ENCODE measurements at regions not wholly inside any gene's neighbourhood (a gene's known extent, or its start where the extent isn't known, plus 50 kb on each side); places are given as distances from the start of the nearest gene placed in this dataset.

DNA sequence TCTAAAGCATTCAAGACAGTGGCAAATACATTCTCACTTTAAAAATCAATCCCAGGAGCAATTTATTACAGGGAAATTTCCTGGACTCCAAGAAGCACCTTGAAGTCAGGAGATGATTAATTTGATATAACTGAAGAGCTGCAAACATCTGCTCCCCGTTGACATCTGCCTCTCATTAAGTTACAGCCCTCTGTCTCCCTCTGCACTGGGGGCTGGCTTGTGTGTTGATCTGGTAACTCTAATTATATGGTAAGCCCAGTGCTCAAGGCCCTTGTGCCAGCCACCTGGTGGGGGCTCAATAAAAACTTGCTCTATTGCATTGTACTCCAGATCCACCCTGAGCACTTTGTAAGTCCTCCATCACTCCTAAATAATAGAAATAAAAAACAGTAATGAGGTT lies 131.1 kb upstream of the ZNF462 start:
- Histone ChIP-seq H3K4me1 (peaks cover 15% of the 10 kb centered on the region), H3K27me3 (ENCODE audit: insufficient read depth in 3 of 3, low read length in 2 of 3) (no peaks in the 10 kb centered on the region), H3K27ac (peak overlapping the region; percentile 10), H3K36me3 (ENCODE audit: insufficient read depth in 1 of 2, low read depth in 1 of 2) (no peaks in the 10 kb centered on the region), H3K9me3 (no peaks in the 10 kb centered on the region), H3K4me3 (no peak overlapping the region)
- intact Hi-C loops (cut with DNase I), result loop anchor here in 1 of 2 donors (10.0 kb wide), 1 partner anchor 63 kb away; no protein-coding TSS in a partner anchor
- no peak for ATAC-seq
- WGBS, 3 donors, result 0 to 18% (median 8%) methylated on average over 1 of the region's 1 CpG
- TF ChIP-seq, protein P1, sequence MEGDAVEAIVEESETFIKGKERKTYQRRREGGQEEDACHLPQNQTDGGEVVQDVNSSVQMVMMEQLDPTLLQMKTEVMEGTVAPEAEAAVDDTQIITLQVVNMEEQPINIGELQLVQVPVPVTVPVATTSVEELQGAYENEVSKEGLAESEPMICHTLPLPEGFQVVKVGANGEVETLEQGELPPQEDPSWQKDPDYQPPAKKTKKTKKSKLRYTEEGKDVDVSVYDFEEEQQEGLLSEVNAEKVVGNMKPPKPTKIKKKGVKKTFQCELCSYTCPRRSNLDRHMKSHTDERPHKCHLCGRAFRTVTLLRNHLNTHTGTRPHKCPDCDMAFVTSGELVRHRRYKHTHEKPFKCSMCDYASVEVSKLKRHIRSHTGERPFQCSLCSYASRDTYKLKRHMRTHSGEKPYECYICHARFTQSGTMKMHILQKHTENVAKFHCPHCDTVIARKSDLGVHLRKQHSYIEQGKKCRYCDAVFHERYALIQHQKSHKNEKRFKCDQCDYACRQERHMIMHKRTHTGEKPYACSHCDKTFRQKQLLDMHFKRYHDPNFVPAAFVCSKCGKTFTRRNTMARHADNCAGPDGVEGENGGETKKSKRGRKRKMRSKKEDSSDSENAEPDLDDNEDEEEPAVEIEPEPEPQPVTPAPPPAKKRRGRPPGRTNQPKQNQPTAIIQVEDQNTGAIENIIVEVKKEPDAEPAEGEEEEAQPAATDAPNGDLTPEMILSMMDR (IDR thresholded peaks at IDR 0.05), result no peak
- no peak for DNase-seq

DNA sequence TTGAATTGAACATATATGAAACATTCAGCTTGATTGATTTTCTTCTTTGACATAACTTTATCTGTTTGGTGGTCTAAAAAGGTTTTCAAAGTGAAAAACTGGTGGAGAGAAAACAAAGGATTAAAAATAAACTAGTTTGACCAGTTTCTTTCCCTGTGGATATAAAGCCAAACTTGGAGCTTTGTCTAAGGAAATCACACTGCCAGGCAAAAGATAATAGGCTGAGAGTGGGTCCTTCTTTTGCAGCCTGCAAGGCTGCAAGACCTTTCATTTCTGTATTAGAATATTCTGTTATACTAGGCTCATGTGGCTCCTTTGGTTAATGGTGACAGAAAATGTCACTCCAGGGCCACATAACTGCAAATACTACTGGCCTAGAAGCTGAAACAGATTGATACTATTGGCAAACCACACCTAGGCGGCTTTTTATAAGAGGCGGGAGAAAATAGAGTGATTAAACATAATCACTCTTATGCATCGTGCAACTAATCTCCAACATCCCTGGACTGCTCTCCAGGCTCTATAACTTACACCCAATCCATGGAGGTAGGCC lies 129.1 kb upstream of the ZNF462 start:
- intact Hi-C loops (cut with DNase I), result loop anchor here in 1 of 2 donors (10.0 kb wide), 1 partner anchor 61 kb away; no protein-coding TSS in a partner anchor
- DNase-seq (no peak), ATAC-seq (no peak)
- 91 to 95% (median 94%) methylated on average over 3 of the region's 3 CpGs for WGBS, 3 donors
- peaks cover 16% of the 10 kb centered on the region for H3K4me1 ChIP-seq
- no peaks in the 10 kb centered on the region for H3K36me3 ChIP-seq (ENCODE audit: insufficient read depth in 1 of 2, low read depth in 1 of 2)
- TF ChIP-seq, protein P1 (IDR thresholded peaks at IDR 0.05), result no peak
- no peak overlapping the region for H3K27ac ChIP-seq
- H3K4me3 ChIP-seq, result no peak overlapping the region
- H3K27me3 ChIP-seq (ENCODE audit: insufficient read depth in 3 of 3, low read length in 2 of 3), result no peaks in the 10 kb centered on the region
- no peaks in the 10 kb centered on the region for H3K9me3 ChIP-seq

DNA sequence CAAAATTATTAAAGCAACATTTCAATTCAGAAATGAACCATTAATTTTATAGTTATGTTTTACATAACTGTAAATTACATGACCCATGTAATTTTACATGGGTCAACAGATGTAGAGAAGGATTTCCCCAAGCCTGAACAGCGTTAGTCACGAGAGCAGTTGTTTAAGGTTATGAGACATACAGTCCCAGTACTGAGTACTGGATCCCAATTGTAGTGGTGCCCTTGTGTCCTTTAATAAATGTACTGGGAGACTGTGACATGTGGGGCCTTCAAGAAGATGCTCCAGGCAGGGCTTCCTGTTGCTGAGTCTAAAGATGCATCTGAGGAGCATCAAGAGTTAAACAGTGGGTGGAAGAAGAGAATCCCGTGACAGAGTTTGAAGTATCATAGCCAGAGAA lies 125.5 kb upstream of the ZNF462 start:
- no peak overlapping the region for H3K4me3 ChIP-seq
- peaks cover 7% of the 10 kb centered on the region for H3K4me1 ChIP-seq
- no peaks in the 10 kb centered on the region for H3K27me3 ChIP-seq (ENCODE audit: insufficient read depth in 3 of 3, low read length in 2 of 3)
- WGBS, 3 donors, result 58 to 86% (median 65%) methylated on average over 3 of the region's 3 CpGs
- H3K27ac ChIP-seq, result peak overlapping the region; percentile 54
- H3K9me3 ChIP-seq, result no peaks in the 10 kb centered on the region
- intact Hi-C loops (cut with DNase I), result loop anchor here in 1 of 2 donors (10.0 kb wide), 1 partner anchor 57 kb away; no protein-coding TSS in a partner anchor
- ATAC-seq, result peak in 3 of 4 donors; percentile 26 to 73 (median 61)
- no peak for DNase-seq
- TF ChIP-seq, protein P1 (IDR thresholded peaks at IDR 0.05), result no peak
- H3K36me3 ChIP-seq (ENCODE audit: insufficient read depth in 1 of 2, low read depth in 1 of 2), result no peaks in the 10 kb centered on the region

DNA sequence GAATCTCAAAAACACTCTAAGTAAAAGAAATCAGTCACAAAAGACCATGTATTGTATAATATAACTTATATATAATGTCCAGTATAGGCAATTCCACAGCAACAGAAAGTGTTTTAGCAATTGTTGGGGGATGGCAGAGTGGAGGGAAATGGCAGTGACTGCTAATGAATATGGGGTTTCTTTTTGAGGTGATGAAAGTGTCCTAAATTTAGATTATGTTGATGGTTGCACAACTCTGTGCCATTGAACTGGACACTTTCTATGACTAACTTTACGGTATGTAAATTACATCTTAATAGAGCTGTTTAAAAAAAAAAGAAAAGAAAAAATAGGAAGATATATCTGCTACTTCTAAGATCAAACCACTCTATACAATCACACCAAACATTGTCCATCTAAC lies 124.9 kb upstream of the ZNF462 start:
- intact Hi-C loops (cut with DNase I), result loop anchor here in 1 of 2 donors (10.0 kb wide), 1 partner anchor 57 kb away; no protein-coding TSS in a partner anchor
- Histone ChIP-seq H3K4me3 (no peak overlapping the region), H3K4me1 (peaks cover 7% of the 10 kb centered on the region), H3K27me3 (ENCODE audit: insufficient read depth in 3 of 3, low read length in 2 of 3) (no peaks in the 10 kb centered on the region), H3K27ac (peak overlapping the region; percentile 54), H3K9me3 (no peaks in the 10 kb centered on the region), H3K36me3 (ENCODE audit: insufficient read depth in 1 of 2, low read depth in 1 of 2) (no peaks in the 10 kb centered on the region)
- ATAC-seq (peak; percentile 84 to 96 (median 88)), DNase-seq (no peak)
- TF ChIP-seq, protein P1 (IDR thresholded peaks at IDR 0.05), result no peak
- WGBS, 3 donors, result 35 to 43% (median 43%) methylated on average over 1 of the region's 1 CpG

DNA sequence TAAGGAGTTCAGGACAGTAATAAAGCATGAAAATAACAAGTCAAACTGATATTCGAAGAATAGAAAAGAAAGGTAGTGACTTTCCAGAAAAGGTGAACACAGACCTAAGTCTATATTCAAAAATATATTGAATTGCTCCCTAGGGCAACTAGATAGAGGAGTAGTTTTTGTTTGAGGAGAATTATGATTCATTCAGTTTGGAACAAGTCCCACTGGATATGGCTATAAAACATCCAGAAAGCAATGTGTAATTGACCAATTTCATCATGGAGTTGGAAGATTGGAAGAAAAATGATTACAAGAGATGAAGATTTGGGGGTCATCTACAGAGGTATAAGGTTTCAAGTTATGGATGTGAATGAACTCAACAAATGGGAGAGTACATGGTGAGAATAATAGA lies 117.5 kb upstream of the ZNF462 start:
- TF ChIP-seq, protein P1 (IDR thresholded peaks at IDR 0.05), result no peak
- Histone ChIP-seq H3K4me3 (no peak overlapping the region), H3K27ac (no peak overlapping the region), H3K27me3 (ENCODE audit: insufficient read depth in 3 of 3, low read length in 2 of 3) (no peaks in the 10 kb centered on the region), H3K36me3 (ENCODE audit: insufficient read depth in 1 of 2, low read depth in 1 of 2) (no peaks in the 10 kb centered on the region), H3K9me3 (no peaks in the 10 kb centered on the region), H3K4me1 (no peaks in the 10 kb centered on the region)
- intact Hi-C loops (cut with DNase I), result no loop called here
- WGBS, 3 donors, result 60 to 91% (median 74%) methylated on average over 1 of the region's 1 CpG
- no peak for DNase-seq
- no peak for ATAC-seq

Data from psoas muscle (tissue), 7 donors.